GM12873 (cell line): ENCODE measurements at regions not wholly inside any gene's neighbourhood (a gene's known extent, or its start where the extent isn't known, plus 50 kb on each side); places are given as distances from the start of the nearest gene placed in this dataset.

ENCODE experiments used
- TF ChIP-seq, protein P1 (sequence below): IDR thresholded peaks from 2 replicates; pipeline ENCODE4 v1.5.1; 2012; ENCODE audit warnings: low read depth, mild to moderate bottlenecking, moderate library complexity, low read length, control low read depth; ENCODE audit not compliant: insufficient read depth; ENCODE audit errors: missing control alignments

GRCh38 chr20:59520814-59521213, 83.5 kb upstream of the PHACTR3 start:
- TF ChIP-seq, protein P1, sequence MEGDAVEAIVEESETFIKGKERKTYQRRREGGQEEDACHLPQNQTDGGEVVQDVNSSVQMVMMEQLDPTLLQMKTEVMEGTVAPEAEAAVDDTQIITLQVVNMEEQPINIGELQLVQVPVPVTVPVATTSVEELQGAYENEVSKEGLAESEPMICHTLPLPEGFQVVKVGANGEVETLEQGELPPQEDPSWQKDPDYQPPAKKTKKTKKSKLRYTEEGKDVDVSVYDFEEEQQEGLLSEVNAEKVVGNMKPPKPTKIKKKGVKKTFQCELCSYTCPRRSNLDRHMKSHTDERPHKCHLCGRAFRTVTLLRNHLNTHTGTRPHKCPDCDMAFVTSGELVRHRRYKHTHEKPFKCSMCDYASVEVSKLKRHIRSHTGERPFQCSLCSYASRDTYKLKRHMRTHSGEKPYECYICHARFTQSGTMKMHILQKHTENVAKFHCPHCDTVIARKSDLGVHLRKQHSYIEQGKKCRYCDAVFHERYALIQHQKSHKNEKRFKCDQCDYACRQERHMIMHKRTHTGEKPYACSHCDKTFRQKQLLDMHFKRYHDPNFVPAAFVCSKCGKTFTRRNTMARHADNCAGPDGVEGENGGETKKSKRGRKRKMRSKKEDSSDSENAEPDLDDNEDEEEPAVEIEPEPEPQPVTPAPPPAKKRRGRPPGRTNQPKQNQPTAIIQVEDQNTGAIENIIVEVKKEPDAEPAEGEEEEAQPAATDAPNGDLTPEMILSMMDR, result no peak

DNA sequence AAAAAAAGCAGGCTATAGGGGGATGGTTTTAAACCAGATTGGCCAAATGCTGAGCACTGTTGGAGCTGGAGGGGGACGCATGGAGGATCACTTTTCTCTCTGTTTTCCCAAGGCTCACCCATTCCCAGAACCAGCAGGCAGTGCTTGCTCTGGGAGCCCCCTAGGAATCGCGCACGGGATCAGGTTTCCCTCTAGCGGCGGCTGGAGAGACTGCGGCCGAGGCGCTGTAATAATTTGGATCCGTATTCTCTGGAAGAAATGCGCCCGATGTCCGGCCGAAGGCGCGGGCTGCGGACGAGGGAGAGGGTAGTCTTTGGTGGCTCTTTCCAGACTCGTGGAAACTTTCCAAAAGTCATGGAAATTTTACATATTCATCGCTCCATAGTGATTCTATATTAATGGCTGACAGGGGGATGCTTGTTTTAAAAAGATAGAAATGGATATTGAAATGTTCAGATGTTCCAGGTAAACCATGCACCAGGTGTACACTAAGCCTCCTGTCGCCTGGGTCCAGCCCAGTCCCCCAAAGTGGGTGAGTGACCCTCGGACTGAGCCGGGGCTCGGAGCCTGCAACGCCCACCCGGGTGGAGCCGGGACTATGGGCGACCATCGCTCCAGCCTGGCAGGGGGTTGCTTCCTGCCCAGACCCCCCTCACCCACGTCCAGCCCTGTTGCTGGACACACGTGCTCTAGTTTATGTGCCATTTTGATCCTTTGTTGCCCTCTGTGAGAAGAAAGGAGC, 78.7 kb upstream of the PHACTR3 start:
- TF ChIP-seq, protein P1, result peak; percentile 89

DNA sequence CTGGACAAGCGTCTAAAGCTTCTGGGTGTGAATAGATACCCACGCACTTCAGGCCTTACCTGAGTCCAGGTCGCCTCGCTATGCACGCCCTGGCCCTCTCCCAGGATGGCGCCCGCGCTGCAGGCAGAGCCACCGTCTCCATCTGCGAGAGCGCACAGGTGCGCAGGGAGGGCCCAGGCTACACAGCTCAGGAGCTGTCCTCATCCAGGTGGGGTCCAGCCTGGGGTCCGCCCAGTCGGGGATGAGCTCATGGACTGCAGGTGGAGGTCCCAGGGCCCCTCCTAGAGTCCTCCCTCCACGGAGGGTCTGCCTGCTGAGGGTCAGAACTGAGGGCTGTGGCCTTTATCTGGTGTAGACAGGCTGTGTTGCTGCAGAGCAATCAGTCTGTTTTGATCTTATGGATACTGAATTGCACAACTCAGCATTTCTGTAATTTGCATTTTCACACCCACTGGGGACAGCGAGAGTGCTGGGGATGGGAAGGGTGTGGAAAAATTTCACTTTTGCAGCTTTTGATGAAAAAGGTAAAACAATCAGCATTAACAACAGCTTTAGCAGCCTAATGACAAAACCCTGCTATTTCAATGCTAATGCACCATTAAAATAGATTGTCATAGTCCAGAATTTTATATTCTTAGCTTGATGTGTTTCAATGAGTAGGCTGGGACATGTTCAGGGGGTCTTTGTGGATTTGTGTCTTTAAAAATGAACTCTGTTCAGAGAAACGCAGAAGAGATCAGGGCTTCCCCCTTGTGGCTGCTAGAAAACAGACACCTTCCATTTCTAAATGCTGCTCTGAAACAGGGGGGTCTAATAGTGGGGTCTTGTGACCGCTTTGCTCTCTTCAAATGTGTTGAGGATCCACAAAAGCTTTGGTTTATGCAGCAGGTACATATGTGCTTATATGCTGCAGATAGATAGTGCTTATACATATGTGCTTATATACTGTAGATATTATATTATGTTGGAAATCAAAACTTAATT, 77.8 kb upstream of the PHACTR3 start:
- TF ChIP-seq, protein P1, result peak; percentile 45

- TF ChIP-seq, protein P1, result no peak
Observed at GRCh38 chr20:59530782-59531181, 73.6 kb upstream of the PHACTR3 start.

GRCh38 chr20:59537991-59538390, 66.3 kb upstream of the PHACTR3 start:
- TF ChIP-seq, protein P1, result no peak

DNA sequence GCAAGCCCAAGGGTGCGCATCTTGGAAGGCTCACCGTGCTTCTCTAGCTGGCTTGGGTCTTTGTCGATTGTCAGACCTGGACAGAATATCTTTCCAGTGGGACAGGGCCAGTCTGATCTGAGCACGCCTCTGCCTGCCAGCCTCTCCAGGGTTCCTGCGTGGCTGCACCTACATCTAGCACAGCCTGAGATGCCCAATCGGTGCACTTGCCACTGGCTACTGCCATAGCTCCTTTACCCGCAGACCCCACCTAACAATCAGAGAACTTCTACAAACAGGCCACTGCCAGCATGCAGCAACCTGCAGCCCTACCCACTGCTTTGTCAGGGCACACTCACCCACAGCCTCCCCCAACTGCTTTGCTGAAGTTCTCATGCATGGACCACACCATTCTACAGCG, 56.7 kb upstream of the PHACTR3 start:
- TF ChIP-seq, protein P1, result no peak
